Mesodermal cell (in vitro differentiated cells): ENCODE measurements at regions not wholly inside any gene's neighbourhood (a gene's known extent, or its start where the extent isn't known, plus 50 kb on each side); places are given as distances from the start of the nearest gene placed in this dataset.
"Not testable (repeated sequence)": the region's sequence is repeated elsewhere in the genome, so short reads cannot be mapped to it uniquely, and the experiment has no call there.

Experiments used
- H3K27ac ChIP-seq: 2 replicates; pipeline ENCODE4 v1.7.0; 2013; ENCODE audit warnings: mild to moderate bottlenecking, low read depth, low read length, moderate library complexity; ENCODE audit not compliant: severe bottlenecking
- H3K36me3 ChIP-seq: 2 replicates; pipeline ENCODE4 v1.7.1; 2013; ENCODE audit warnings: mild to moderate bottlenecking, low read length, moderate library complexity; ENCODE audit not compliant: control insufficient read depth, insufficient read depth
- H3K4me1 ChIP-seq: one replicate; pipeline ENCODE4 v1.7.1; 2013; ENCODE audit warnings: mild to moderate bottlenecking, low read length; ENCODE audit not compliant: insufficient read depth, control insufficient read depth, poor library complexity, severe bottlenecking
- H3K4me3 ChIP-seq: 2 replicates; pipeline ENCODE4 v1.7.0; 2013; ENCODE audit warnings: low read length, control low read depth, mild to moderate bottlenecking; ENCODE audit not compliant: insufficient read depth, poor library complexity, severe bottlenecking; ENCODE audit errors: extremely low read depth
- H3K9me3 ChIP-seq: 2 replicates; pipeline ENCODE4 v1.7.1; 2013; ENCODE audit warnings: mild to moderate bottlenecking, low read length, moderate library complexity; ENCODE audit not compliant: control insufficient read depth
- WGBS, 2 experiments: methylation state at CpG; one replicate each; pipeline ENCODE4 v1.1.5; 2013; ENCODE audit warnings: missing lambda C conversion rate in 2 of 2; ENCODE audit not compliant: insufficient coverage in 2 of 2; 5-methylcytosine and 5-hydroxymethylcytosine counted together

DNA sequence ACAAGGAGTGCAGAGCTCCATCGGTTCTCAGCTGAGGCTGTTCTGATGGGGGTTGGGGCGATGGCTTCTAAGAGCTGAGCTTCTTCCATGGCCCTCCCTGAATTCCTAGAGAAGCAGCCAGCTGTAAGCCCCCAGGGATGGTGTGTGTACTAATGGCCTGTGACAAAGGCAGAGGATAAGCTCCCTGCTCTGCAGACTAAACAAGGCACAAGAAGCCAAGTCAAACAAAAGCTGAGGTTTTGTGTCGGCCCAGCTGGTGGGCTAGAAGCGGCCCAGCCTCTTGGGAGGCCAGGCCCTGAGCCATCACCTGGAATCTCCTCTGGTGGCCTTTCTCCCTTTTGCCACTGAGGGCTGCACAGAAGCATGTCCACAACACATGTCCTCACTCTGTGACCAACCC, 75.0 kb upstream of the XPA start:
- no peaks in the 10 kb centered on the region for H3K9me3 ChIP-seq
- no peaks in the 10 kb centered on the region for H3K4me1 ChIP-seq
- H3K27ac ChIP-seq, result no peak overlapping the region
- 48 to 51% methylated on average over 4 of the region's 4 CpGs for WGBS, 2 experiments
- no peaks in the 10 kb centered on the region for H3K36me3 ChIP-seq
- H3K4me3 ChIP-seq, result no peak overlapping the region

DNA sequence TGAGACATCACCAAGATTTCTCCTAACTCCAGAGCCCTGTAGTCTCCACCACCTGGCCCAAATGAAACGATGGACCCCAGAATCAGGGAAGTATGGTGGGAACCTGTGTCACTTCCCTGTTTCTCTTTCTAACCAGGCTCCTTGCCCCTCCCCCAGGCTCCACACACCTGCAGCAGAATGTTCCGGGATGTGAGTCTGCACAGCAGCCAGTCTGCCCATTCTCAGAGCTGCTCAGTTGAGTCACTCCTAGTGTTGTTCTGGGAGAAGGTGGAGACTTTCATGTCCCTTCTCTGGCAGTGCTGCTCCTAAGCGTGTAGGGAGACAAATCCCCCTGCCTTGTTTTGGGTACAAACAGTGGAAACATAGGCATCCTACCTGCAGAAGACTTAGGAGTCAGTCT, 76.0 kb upstream of the XPA start:
- Histone ChIP-seq H3K9me3 (no peaks in the 10 kb centered on the region), H3K4me3 (no peak overlapping the region), H3K27ac (no peak overlapping the region), H3K36me3 (no peaks in the 10 kb centered on the region), H3K4me1 (no peaks in the 10 kb centered on the region)
- 78 to 83% methylated on average over 2 to 3 of the region's 3 CpGs for WGBS, 2 experiments

- no peak overlapping the region for H3K27ac ChIP-seq
- H3K9me3 ChIP-seq, result peaks cover 4% of the 10 kb centered on the region
- H3K4me1 ChIP-seq, result no peaks in the 10 kb centered on the region
- WGBS, 2 experiments, result 83 to 94% methylated on average over 1 to 2 of the region's 3 CpGs
- H3K36me3 ChIP-seq, result no peaks in the 10 kb centered on the region
- no peak overlapping the region for H3K4me3 ChIP-seq
Observed at GRCh38 chr9:97773723-97774122, 76.6 kb upstream of the XPA start.

GRCh38 chr9:97774673-97775072, 77.5 kb upstream of the XPA start:
- Histone ChIP-seq H3K4me3 (no peak overlapping the region), H3K9me3 (peaks cover 8% of the 10 kb centered on the region), H3K27ac (no peak overlapping the region), H3K4me1 (no peaks in the 10 kb centered on the region), H3K36me3 (no peaks in the 10 kb centered on the region)
- WGBS, 2 experiments, result 100% methylated on average over 3 of the region's 3 CpGs

- WGBS, 2 experiments, result 94 to 100% methylated on average over 1 of the region's 2 CpGs
- H3K36me3 ChIP-seq, H3K27ac ChIP-seq, H3K4me3 ChIP-seq, H3K4me1 ChIP-seq: not testable (repeated sequence)
- peaks cover 11% of the 10 kb centered on the region for H3K9me3 ChIP-seq
Observed at GRCh38 chr9:97778740-97779139, 74.3 kb upstream of the FOXE1 start.

GRCh38 chr9:97779608-97780007, 73.4 kb upstream of the FOXE1 start:
- WGBS, 2 experiments, result 82 to 100% methylated on average over 1 of the region's 2 CpGs
- Histone ChIP-seq H3K9me3 (peaks cover 11% of the 10 kb centered on the region), H3K36me3 (no peaks in the 10 kb centered on the region), H3K4me3 (no peak overlapping the region), H3K4me1 (no peaks in the 10 kb centered on the region), H3K27ac (no peak overlapping the region)

DNA sequence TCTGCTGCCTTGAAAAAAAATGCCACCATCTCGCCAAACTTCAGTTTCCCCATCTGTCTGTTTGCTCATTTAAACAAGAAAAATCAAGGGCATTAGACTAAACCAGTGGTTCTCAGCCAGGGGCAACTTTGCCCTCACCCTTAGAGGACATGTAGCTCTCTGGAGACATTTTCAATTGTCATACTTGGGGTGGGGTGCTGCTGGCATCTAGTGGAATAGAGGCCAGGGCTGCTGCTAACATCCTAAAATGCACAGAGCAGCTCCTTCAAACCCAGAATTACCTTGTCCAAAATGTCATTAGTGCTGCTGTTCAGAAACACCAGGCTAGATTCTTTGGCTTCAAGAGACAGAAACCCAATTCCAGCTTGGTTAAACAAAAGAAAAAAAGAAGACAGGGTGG, 71.1 kb upstream of the FOXE1 start:
- Histone ChIP-seq H3K4me3 (no peak overlapping the region), H3K4me1 (no peaks in the 10 kb centered on the region), H3K36me3 (no peaks in the 10 kb centered on the region), H3K9me3 (peaks cover 11% of the 10 kb centered on the region), H3K27ac (no peak overlapping the region)
- WGBS, 2 experiments, result no CpG with 5 or more reads among the region's 1 CpG

DNA sequence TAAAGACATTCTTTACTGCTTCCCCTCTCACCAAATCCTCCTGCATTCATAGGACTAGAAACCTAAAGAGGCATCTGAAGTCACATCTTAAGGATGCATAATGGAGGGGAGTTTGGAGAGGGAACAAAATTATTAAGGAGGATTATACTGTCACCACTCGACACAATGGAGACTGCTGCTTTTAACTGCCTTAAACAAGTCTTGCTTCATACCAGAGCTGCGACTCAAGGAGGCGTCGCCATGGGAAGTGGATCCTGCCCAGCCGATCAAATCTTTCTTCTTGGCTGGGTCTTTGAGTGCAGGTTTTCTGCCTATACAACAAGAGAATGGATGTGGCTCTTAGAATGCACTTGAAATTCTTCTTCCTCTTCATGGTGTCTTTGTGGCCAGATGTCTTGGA, 66.7 kb upstream of the FOXE1 start:
- no peaks in the 10 kb centered on the region for H3K4me1 ChIP-seq
- H3K4me3 ChIP-seq, result no peak overlapping the region
- H3K27ac ChIP-seq, result no peak overlapping the region
- 62% methylated on average over 5 of the region's 5 CpGs; no CpG with 5 or more reads in 1 of the 2 experiments for WGBS, 2 experiments
- H3K36me3 ChIP-seq, result no peaks in the 10 kb centered on the region
- H3K9me3 ChIP-seq, result peaks cover 5% of the 10 kb centered on the region

GRCh38 chr9:97787551-97787950, 65.5 kb upstream of the FOXE1 start:
- Histone ChIP-seq H3K27ac (no peak overlapping the region), H3K9me3 (peaks cover 5% of the 10 kb centered on the region), H3K36me3 (no peaks in the 10 kb centered on the region), H3K4me3 (no peak overlapping the region), H3K4me1 (no peaks in the 10 kb centered on the region)
- WGBS, 2 experiments, result no CpG with 5 or more reads among the region's 1 CpG

GRCh38 chr9:97788763-97789663, 64.0 kb upstream of the FOXE1 start:
- Histone ChIP-seq H3K4me3 (no peak overlapping the region), H3K27ac (no peak overlapping the region), H3K36me3 (no peaks in the 10 kb centered on the region), H3K4me1 (peaks cover 4% of the 10 kb centered on the region), H3K9me3 (peaks cover 5% of the 10 kb centered on the region)
- 86 to 87% methylated on average over 2 to 5 of the region's 7 CpGs for WGBS, 2 experiments

- 95% methylated on average over 3 to 5 of the region's 5 CpGs for WGBS, 2 experiments
- Histone ChIP-seq H3K4me1 (peaks cover 8% of the 10 kb centered on the region), H3K27ac (no peak overlapping the region), H3K4me3 (no peak overlapping the region), H3K9me3 (peaks cover 5% of the 10 kb centered on the region), H3K36me3 (no peaks in the 10 kb centered on the region)
Observed at GRCh38 chr9:97790542-97790941, 62.5 kb upstream of the FOXE1 start.
